ENCODE measurements at regions not wholly inside any gene's neighbourhood (a gene's known extent, or its start where the extent isn't known, plus 50 kb on each side); places are given as distances from the start of the nearest gene placed in this dataset.

- ChIA-PET CTCF (no interaction called here), POLR2A (interaction anchor here (0.6 kb wide), 1 partner anchor 495 kb away, joined by 3 read pairs; no protein-coding TSS in a partner anchor)
- Histone ChIP-seq H3K27me3 (ENCODE audit: control insufficient read depth, insufficient read depth, low read length) (no peaks in the 10 kb centered on the region), H3K4me3 (ENCODE audit: low read depth in 2 of 2, low read length in 2 of 2) (no peak overlapping the region), H3K36me3 (ENCODE audit: control insufficient read depth, insufficient read depth, low read length) (no peaks in the 10 kb centered on the region), H3K4me1 (ENCODE audit: control insufficient read depth, insufficient read depth, low read length) (no peaks in the 10 kb centered on the region), H3K27ac (ENCODE audit: low read length) (no peak overlapping the region), H3K9me3 (ENCODE audit: control insufficient read depth, insufficient read depth, low read depth, low read length) (no peaks in the 10 kb centered on the region)
- DNase-seq (ENCODE audit: low read depth, low spot score), result no peak
- ATAC-seq, result no peak
- BruUV-seq (replicated peaks), result no TSS peak
- in situ Hi-C loops (cut with HindIII; ENCODE audit: low pct_unique_long_range_greater_than_20kb, low sequenced_read_pairs), result no loop called here
- intact Hi-C loops (cut with micrococcal nuclease; ENCODE audit: unreplicated experiment), result no loop called here
- TF ChIP-seq, protein P1, sequence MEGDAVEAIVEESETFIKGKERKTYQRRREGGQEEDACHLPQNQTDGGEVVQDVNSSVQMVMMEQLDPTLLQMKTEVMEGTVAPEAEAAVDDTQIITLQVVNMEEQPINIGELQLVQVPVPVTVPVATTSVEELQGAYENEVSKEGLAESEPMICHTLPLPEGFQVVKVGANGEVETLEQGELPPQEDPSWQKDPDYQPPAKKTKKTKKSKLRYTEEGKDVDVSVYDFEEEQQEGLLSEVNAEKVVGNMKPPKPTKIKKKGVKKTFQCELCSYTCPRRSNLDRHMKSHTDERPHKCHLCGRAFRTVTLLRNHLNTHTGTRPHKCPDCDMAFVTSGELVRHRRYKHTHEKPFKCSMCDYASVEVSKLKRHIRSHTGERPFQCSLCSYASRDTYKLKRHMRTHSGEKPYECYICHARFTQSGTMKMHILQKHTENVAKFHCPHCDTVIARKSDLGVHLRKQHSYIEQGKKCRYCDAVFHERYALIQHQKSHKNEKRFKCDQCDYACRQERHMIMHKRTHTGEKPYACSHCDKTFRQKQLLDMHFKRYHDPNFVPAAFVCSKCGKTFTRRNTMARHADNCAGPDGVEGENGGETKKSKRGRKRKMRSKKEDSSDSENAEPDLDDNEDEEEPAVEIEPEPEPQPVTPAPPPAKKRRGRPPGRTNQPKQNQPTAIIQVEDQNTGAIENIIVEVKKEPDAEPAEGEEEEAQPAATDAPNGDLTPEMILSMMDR (IDR thresholded peaks at IDR 0.05), result no peak
- TF ChIP-seq TCF7L2 (IDR thresholded peaks at IDR 0.05; ENCODE audit: low read depth, low read length), result no peak
- no peak for TF ChIP-seq POLR2AphosphoS5 (IDR thresholded peaks at IDR 0.05; ENCODE audit: low read depth, low read length)
- no peak for TF ChIP-seq REST (IDR thresholded peaks at IDR 0.05; ENCODE audit: insufficient read depth in 1 of 2, low read depth in 2 of 2, low read length in 1 of 2)
- no peak for TF ChIP-seq SIN3A (IDR thresholded peaks at IDR 0.05; ENCODE audit: borderline replicate concordance, insufficient read depth, low read depth, low read length)
Measured at GRCh38 chr16:86444261-86444660, 66.1 kb upstream of the FOXF1 start.

GRCh38 chr16:86444661-86445060 is 65.7 kb upstream of the FOXF1 start:
- Histone ChIP-seq H3K4me1 (ENCODE audit: control insufficient read depth, insufficient read depth, low read length) (no peaks in the 10 kb centered on the region), H3K36me3 (ENCODE audit: control insufficient read depth, insufficient read depth, low read length) (no peaks in the 10 kb centered on the region), H3K27me3 (ENCODE audit: control insufficient read depth, insufficient read depth, low read length) (no peaks in the 10 kb centered on the region), H3K9me3 (ENCODE audit: control insufficient read depth, insufficient read depth, low read depth, low read length) (no peaks in the 10 kb centered on the region), H3K27ac (ENCODE audit: low read length) (no peak overlapping the region), H3K4me3 (ENCODE audit: low read depth in 2 of 2, low read length in 2 of 2) (no peak overlapping the region)
- no TSS peak for BruUV-seq (replicated peaks)
- intact Hi-C loops (cut with micrococcal nuclease; ENCODE audit: unreplicated experiment), result no loop called here
- TF ChIP-seq TCF7L2 (IDR thresholded peaks at IDR 0.05; ENCODE audit: low read depth, low read length) (no peak), POLR2AphosphoS5 (IDR thresholded peaks at IDR 0.05; ENCODE audit: low read depth, low read length) (no peak), SIN3A (IDR thresholded peaks at IDR 0.05; ENCODE audit: borderline replicate concordance, insufficient read depth, low read depth, low read length) (no peak), REST (IDR thresholded peaks at IDR 0.05; ENCODE audit: insufficient read depth in 1 of 2, low read depth in 2 of 2, low read length in 1 of 2) (no peak)
- TF ChIP-seq, protein P1 (IDR thresholded peaks at IDR 0.05), result no peak
- POLR2A ChIA-PET, result interaction anchor here (0.6 kb wide), 1 partner anchor 495 kb away, joined by 3 read pairs; no protein-coding TSS in a partner anchor
- in situ Hi-C loops (cut with HindIII; ENCODE audit: low pct_unique_long_range_greater_than_20kb, low sequenced_read_pairs), result no loop called here
- CTCF ChIA-PET, result no interaction called here
- ATAC-seq (no peak), DNase-seq (ENCODE audit: low read depth, low spot score) (no peak)

Measured in Panc1 (cell line).